Stomach (tissue), 4 donors: ENCODE measurements at regions not wholly inside any gene's neighbourhood (a gene's known extent, or its start where the extent isn't known, plus 50 kb on each side); places are given as distances from the start of the nearest gene placed in this dataset.

Experiments
- POLR2AphosphoS5 ChIP-seq, 3 donors: sonication (generic); formaldehyde crosslinking; IDR thresholded peaks; one replicate each; pipeline ENCODE4 v1.6.1; 2016; ENCODE audit warnings: antibody characterized with exemption in 3 of 3
- TF ChIP-seq, protein P1 (sequence below), 7 experiments: fragments of 450-650 bp in 4 of 7; fragments of 200-600 bp in 3 of 7; sonication (generic) in 3 of 7; IDR thresholded peaks; one replicate each; pipeline ENCODE4 v1.5.1; 2016 to 2019; ENCODE audit warnings: antibody characterized with exemption in 7 of 7, control low read depth in 2 of 7, mild to moderate bottlenecking in 1 of 7

DNA sequence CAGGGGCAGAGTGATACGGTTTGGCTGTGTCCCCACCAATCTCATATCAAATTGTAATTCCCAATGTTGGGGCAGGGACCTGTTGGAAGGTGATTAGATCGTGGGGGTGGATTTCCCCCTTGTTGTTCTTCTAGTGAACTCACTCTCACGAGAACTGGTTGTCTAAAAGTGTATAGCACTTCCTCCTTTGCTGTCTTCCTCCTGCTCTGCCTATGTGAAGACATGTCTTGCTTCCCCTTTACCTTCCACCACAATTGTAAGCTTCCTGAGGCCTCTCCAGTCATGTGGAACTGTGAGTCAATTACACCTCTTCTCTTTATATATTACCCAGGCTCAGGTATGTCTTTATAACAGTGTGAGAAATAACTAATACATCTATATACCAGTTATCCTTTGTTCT, 706.4 kb upstream of the KLHL1 start:
- TF ChIP-seq, protein P1, sequence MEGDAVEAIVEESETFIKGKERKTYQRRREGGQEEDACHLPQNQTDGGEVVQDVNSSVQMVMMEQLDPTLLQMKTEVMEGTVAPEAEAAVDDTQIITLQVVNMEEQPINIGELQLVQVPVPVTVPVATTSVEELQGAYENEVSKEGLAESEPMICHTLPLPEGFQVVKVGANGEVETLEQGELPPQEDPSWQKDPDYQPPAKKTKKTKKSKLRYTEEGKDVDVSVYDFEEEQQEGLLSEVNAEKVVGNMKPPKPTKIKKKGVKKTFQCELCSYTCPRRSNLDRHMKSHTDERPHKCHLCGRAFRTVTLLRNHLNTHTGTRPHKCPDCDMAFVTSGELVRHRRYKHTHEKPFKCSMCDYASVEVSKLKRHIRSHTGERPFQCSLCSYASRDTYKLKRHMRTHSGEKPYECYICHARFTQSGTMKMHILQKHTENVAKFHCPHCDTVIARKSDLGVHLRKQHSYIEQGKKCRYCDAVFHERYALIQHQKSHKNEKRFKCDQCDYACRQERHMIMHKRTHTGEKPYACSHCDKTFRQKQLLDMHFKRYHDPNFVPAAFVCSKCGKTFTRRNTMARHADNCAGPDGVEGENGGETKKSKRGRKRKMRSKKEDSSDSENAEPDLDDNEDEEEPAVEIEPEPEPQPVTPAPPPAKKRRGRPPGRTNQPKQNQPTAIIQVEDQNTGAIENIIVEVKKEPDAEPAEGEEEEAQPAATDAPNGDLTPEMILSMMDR (IDR thresholded peaks at IDR 0.05), result no peak
- no peak for TF ChIP-seq POLR2AphosphoS5 (IDR thresholded peaks at IDR 0.05)
